ENCODE measurements at regions not wholly inside any gene's neighbourhood (a gene's known extent, or its start where the extent isn't known, plus 50 kb on each side); places are given as distances from the start of the nearest gene placed in this dataset.
"Not testable (repeated sequence)": the region's sequence is repeated elsewhere in the genome, so short reads cannot be mapped to it uniquely, and the experiment has no call there.

DNA sequence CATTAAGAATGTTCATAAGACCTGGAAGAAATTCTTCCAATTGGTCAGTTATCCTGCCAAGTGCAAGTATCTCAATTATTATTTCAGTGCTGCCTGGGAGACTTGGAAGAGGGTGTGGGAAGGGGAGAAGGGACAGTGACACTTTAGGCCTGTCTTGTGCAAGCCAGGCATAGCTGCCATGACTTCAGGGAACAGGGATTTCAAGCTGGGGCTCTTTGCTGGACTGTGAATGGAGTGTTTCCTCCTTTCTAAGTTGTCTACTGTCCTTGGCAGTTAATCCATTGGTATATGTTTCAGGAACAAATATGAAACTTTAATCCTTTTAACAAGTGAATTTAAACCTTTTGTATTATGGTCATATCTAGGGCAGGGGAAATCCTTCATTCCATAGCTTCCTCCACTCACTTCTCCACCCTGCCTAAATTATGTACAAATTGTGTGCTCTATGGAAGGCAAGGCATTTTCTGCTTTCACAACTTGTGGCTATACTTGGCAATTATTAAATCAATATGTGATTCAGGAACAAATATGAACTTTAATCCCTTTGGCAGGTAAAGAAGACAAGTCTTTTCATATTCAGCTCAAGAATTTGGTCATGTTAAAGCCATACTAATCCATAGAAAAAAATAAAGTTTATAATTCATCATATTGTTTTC is 72.7 kb upstream of the IL33 start:
- no peak overlapping the region for H3K4me3 ChIP-seq (ENCODE audit: low read depth, low read length)
- no peak for DNase-seq (ENCODE audit: low read depth)
- TF ChIP-seq, protein P1, sequence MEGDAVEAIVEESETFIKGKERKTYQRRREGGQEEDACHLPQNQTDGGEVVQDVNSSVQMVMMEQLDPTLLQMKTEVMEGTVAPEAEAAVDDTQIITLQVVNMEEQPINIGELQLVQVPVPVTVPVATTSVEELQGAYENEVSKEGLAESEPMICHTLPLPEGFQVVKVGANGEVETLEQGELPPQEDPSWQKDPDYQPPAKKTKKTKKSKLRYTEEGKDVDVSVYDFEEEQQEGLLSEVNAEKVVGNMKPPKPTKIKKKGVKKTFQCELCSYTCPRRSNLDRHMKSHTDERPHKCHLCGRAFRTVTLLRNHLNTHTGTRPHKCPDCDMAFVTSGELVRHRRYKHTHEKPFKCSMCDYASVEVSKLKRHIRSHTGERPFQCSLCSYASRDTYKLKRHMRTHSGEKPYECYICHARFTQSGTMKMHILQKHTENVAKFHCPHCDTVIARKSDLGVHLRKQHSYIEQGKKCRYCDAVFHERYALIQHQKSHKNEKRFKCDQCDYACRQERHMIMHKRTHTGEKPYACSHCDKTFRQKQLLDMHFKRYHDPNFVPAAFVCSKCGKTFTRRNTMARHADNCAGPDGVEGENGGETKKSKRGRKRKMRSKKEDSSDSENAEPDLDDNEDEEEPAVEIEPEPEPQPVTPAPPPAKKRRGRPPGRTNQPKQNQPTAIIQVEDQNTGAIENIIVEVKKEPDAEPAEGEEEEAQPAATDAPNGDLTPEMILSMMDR (IDR thresholded peaks at IDR 0.05; ENCODE audit: low read depth, low read length, missing control alignments), result no peak

- H3K4me3 ChIP-seq (ENCODE audit: low read depth, low read length); DNase-seq (ENCODE audit: low read depth): not testable (repeated sequence)
Measured at GRCh38 chr9:6135780-6136179, 79.8 kb upstream of the IL33 start.

DNA sequence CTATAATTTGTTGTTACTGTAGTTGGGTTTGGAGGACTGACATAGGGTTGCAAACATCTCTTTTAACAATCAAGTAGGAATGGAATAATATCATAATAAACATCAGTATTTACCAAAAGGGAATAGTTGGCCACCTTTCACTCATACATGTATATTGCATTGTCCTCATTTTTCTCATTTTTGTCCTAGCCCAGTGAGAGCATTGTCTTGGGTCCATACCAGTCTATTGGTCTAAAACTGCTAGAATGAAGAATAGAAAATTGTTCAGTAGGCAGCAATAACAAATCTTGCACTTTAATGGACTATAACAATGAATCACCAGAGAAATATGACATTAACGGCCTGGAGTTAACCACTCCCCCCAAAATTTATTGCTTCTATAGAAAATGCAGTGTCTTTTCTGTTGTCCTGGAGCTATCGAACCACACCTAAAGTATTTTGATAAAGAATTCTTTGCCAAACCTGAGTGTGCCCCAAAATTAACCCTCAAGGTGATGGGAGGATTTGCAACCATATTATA is 80.9 kb upstream of the IL33 start:
- no peak overlapping the region for H3K4me3 ChIP-seq (ENCODE audit: low read depth, low read length)
- no peak for DNase-seq (ENCODE audit: low read depth)
- TF ChIP-seq, protein P1 (IDR thresholded peaks at IDR 0.05; ENCODE audit: low read depth, low read length, missing control alignments), result no peak

DNA sequence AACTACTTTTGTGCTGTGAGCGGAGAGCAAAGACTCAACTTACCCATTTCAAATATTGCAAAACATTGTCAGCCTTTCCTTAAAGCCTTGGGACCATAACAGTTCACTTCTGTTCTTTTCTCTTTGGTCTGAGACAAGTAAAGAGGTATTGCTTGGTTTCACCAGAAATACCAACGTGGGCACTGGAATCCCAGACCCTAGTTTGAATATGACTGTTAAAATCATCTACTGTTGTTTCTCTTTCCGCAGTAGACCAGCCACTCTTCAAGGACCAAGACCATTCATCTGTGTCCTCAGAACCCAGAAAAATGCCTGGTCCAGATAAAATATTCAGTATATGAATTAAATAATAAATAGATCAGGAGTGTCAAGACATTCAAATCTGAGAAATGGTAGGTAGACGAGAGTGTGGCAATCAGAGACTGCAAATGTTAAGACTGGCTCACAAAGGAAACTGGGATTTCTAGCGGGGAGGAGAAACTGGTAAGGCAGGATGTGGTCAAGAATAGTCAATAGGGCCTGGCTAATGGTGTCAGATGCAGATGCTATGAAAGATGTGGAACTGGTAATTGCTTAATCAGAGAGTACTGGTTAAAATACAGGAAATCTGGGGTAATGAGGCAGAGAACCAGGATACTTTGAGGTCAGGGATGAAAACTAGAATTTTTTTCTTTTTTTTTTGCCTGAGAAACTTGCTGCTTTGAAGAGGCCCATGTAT is 82.1 kb upstream of the IL33 start:
- peak; percentile 26 for DNase-seq (ENCODE audit: low read depth)

GRCh38 chr9:6132650-6133049 is 83.0 kb upstream of the IL33 start:
- H3K4me3 ChIP-seq (ENCODE audit: low read depth, low read length), result no peak overlapping the region
- TF ChIP-seq, protein P1 (IDR thresholded peaks at IDR 0.05; ENCODE audit: low read depth, low read length, missing control alignments), result no peak
- no peak for DNase-seq (ENCODE audit: low read depth)

More for the DNA sequence above, 82.1 kb upstream of the IL33 start:
- TF ChIP-seq, protein P1 (IDR thresholded peaks at IDR 0.05; ENCODE audit: low read depth, low read length, missing control alignments), result no peak
- no peak overlapping the region for H3K4me3 ChIP-seq (ENCODE audit: low read depth, low read length)

GRCh38 chr9:6128030-6128429 is 87.6 kb upstream of the IL33 start:
- TF ChIP-seq, protein P1 (IDR thresholded peaks at IDR 0.05; ENCODE audit: low read depth, low read length, missing control alignments), result no peak
- DNase-seq (ENCODE audit: low read depth), result no peak
- H3K4me3 ChIP-seq (ENCODE audit: low read depth, low read length), result no peak overlapping the region

DNA sequence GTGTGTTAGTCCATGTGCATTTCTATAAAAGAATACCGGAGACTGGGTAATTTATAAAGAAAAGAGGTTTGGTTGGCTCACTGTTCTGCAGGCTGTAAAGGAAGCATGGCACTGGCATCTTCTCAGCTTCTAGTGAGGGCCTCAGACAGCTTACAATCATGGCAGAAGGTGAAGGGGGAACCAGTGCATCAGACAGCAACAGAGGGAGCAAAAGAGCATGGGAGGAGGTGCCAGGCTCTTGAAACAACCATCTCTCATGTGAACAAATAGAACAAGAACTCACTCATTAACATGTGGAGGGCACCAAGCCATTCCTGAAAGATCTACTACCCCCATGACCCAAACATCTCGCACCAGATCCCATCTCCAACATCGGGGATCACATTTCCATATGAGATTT is 89.2 kb upstream of the IL33 start:
- TF ChIP-seq, protein P1 (IDR thresholded peaks at IDR 0.05; ENCODE audit: low read depth, low read length, missing control alignments), result no peak
- no peak for DNase-seq (ENCODE audit: low read depth)

More for the DNA sequence above, 89.2 kb upstream of the IL33 start:
- no peak overlapping the region for H3K4me3 ChIP-seq (ENCODE audit: low read depth, low read length)

Measured in GM12864 (cell line).